ENCODE measurements at regions not wholly inside any gene's neighbourhood (a gene's known extent, or its start where the extent isn't known, plus 50 kb on each side); places are given as distances from the start of the nearest gene placed in this dataset.

GRCh38 chr5:125323613-125324012, 577.2 kb upstream of the ZNF608 start:
- DNase-seq (ENCODE audit: low read depth, low spot score), result no peak

- no peak for DNase-seq (ENCODE audit: low read depth, low spot score)
These were observed 579.2 kb upstream of the ZNF608 start for GRCh38 chr5:125325488-125326149.

GRCh38 chr5:125326150-125326510, 579.7 kb upstream of the ZNF608 start:
- DNase-seq (ENCODE audit: low read depth, low spot score), result no peak

- DNase-seq (ENCODE audit: low read depth, low spot score), result no peak
These were observed 581.2 kb upstream of the ZNF608 start for GRCh38 chr5:125327676-125328075.

DNA sequence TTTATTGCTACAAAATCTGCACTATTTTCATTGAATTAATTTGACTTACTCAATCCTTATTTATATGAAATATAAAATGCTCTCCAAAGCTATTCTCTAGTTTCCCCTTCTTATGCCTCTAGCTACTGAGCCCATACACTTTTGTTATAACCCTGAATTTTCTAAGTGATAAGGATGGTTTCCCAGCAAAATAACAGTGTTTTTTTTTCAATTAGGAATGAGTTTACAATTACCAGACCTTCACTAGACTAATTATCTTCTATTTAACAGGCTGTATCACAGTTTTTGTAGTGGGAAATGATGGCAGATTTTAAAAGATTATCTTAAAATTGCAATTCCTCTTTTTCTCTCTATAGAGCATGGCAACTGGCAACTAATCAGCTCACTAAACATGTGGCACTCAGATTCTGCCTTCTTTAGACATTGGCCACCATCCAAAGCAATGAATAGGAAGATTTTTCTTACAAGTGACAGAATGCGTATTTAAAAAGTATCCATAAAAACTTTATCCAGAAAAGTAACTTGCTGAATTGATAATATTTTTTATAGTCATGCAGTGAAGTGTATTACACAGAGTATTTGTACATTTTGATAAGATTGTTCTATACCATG, 585.7 kb upstream of the ZNF608 start:
- no peak for DNase-seq (ENCODE audit: low read depth, low spot score)

GRCh38 chr5:125333416-125333815, 587.0 kb upstream of the ZNF608 start:
- DNase-seq (ENCODE audit: low read depth, low spot score), result no peak

GRCh38 chr5:125336401-125336800, 590.0 kb upstream of the ZNF608 start:
- DNase-seq (ENCODE audit: low read depth, low spot score), result no peak

GRCh38 chr5:125337294-125337693, 590.9 kb upstream of the ZNF608 start:
- no peak for DNase-seq (ENCODE audit: low read depth, low spot score)

- no peak for DNase-seq (ENCODE audit: low read depth, low spot score)
These were observed 592.2 kb upstream of the ZNF608 start for GRCh38 chr5:125338440-125339174.

DNA sequence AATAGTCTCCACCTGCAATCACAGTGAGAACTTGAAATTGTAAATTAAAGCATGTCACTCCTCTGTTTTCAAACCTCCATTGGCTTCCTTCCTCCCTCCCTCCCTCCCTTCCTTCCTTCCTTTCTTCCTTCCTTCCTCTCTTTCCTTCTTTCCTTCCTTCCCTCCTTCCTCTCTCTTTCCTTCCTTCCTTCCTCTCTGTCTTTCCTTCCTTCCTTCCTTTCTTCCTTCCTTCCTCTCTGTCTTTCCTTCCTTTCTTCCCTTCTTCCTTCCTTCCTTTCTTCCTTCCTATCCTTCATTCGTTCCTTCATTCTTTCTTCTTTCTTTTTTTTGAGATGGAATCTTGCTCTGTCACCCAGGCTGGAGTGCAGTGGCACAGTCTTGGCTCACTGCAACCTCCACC, 595.0 kb upstream of the ZNF608 start:
- no peak for DNase-seq (ENCODE audit: low read depth, low spot score)

GRCh38 chr5:125343015-125343414, 596.6 kb upstream of the ZNF608 start:
- DNase-seq (ENCODE audit: low read depth, low spot score), result no peak

- DNase-seq (ENCODE audit: low read depth, low spot score), result no peak
These were observed 599.9 kb upstream of the ZNF608 start for GRCh38 chr5:125346316-125346715.

DNA sequence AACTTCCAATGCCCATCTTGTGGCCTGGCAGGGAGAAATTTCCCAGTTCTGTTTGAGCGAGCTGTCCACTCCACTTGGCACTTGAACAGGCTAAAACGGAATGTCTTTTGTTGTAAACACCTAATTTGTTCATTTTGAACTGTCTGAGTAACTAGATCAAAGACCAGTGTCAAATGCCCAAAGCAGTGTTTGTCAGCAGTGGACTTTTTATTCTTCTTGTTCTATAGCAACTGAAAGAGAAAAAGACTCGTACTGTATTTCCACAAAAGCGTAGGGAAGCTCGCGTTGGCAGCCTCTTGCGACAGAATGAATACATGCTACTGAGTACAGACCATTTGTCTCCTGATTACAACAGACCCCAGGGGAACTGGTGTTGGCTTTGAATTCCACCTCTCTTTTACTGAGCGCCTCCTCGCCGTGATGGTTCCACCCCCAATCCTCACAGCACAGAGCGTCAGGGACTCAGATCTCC, 601.8 kb upstream of the ZNF608 start:
- no peak for DNase-seq (ENCODE audit: low read depth, low spot score)

- no peak for DNase-seq (ENCODE audit: low read depth, low spot score)
These were observed 602.7 kb upstream of the ZNF608 start for GRCh38 chr5:125348936-125349831.

GRCh38 chr5:125357660-125358059, 611.2 kb upstream of the ZNF608 start:
- DNase-seq (ENCODE audit: low read depth, low spot score), result no peak

- DNase-seq (ENCODE audit: low read depth, low spot score), result no peak
These were observed 619.3 kb upstream of the ZNF608 start for GRCh38 chr5:125365747-125366146.

DNA sequence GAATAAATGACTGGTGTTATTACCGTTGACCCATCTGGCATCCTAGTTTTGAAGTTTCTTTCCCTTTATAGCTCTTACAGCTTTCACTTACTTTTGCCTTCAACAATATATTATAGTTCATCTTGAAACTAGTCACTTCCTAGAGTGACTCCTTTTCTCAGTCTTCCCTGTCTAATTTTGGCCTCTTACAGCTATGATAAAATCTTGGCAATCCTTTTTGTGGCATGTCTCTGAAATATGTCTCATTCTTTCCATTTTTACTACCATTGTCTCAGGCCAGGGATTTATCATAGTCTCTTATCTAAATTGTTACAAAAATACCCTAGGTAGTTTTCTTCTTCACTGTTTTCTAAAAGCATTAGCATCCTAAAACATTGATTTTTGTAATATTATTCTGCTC, 621.3 kb upstream of the ZNF608 start:
- DNase-seq (ENCODE audit: low read depth, low spot score), result no peak

DNA sequence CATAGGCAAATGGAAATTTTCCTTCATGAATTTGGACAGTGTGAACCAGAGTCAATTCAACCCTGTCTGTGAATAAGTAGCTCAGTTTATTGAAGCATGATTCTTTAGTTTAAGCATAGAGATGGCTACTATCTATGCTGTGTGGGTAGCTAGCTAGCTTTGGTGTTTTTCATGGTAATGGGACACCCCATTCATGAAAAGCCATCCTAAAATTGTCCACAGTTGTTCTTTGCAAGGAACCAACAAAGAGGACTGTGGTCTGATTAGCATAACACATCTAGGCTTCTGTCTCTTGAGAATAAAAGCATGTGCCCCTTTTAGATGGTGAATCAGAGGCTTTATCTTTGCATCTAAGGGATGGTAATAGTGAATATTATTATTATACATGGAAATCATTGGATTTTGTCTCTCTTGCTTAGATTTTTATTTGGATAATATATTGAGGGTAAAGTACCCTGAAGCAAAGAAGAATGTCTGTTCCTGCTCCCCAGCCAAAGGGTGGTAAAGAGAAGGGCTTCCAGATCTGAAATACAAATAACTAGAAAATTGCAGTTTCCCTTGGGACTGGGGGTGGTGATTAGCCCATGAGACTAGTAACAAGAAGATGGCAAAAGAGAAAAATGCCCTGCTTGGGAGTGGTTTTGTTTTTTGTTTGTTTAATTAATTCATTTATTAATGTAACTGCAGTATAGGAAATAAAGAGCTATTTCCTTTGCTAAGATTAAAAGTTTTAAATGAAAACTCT, 624.2 kb upstream of the ZNF608 start:
- no peak for DNase-seq (ENCODE audit: low read depth, low spot score)

DNA sequence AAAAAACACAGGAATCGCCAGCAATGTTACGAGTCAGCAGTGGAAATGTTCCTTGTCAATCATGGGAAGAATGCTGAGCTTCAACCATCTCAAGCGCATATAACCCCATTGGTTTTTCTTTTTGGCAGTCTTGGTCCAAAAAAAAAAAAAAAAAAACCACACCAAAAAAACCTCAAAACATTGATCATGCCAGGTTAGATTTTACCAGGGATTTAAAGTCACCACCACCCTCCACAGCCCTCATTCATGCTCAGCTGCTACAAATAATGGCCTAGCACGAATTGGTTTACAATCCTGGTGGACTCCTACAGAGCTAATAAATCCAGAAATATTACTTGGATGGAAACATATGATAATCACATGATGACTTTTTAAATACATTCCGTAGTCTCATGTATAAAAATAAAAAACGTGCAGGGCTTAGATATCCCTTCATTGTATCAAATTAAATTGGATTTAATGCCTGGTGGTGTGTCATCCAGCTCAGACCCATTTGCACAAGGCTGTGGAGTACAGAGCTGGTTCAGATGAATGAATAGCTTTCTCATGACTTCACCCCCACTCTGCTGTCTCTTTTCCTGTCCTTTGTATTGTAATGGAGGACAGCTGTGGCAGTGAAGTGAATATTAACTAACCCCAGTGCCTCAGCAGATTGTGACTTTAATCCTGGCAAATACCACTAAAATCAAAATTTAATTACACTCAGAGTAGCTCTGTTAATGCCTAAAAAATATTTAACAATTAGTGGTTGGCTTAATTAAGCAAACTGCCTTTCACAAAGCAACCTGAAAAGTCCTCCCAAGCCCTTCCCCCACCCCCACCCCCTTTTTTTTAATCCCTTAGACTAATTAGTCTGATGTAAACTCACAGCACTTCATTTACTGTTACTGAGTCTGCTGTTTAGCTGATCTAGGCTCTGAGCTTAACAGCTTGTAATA, 626.5 kb upstream of the ZNF608 start:
- DNase-seq (ENCODE audit: low read depth, low spot score), result no peak

- no peak for DNase-seq (ENCODE audit: low read depth, low spot score)
These were observed 628.7 kb upstream of the ZNF608 start for GRCh38 chr5:125375143-125375542.

All from activated CD4-positive, CD25-positive, alpha-beta regulatory T cell treated with anti-CD3 and anti-CD28 coated beads, Interleukin-2, amount 50 U/mL, for 16 hours (primary cell).